ENCODE measurements at regions not wholly inside any gene's neighbourhood (a gene's known extent, or its start where the extent isn't known, plus 50 kb on each side); places are given as distances from the start of the nearest gene placed in this dataset.
"Not testable (repeated sequence)": the region's sequence is repeated elsewhere in the genome, so short reads cannot be mapped to it uniquely, and the experiment has no call there.

DNA sequence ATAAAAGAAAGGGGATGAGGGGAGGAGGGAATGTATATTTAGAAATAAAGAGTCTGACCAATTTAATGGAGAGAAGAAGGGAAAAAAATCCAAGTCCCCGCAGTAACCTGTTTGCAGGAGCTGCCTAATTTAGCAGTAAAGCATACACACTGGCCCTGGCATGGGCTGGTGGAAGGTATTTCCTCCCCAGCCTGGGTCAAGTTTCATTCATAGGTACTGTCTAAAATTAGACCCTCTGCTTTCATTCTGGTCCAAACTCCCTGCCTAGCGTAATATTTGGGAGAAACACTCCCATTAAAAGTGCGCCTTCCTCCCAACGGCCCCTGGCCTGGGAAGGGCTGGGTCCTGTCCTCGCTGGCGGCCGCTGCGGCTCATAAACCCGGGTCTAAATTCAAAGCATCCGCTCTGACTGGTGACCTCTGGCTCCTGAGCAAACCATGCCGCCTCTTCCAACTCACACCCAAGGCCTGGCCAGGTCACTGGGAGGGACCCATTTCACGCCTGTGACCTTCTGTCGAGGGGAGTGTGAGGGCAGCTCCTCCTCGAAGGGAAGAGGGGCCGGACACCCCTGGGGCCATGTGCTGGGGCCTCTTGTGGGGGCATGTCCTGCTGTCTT lies 123.2 kb downstream of the FGF18 start:
- no peak for DNase-seq

DNA sequence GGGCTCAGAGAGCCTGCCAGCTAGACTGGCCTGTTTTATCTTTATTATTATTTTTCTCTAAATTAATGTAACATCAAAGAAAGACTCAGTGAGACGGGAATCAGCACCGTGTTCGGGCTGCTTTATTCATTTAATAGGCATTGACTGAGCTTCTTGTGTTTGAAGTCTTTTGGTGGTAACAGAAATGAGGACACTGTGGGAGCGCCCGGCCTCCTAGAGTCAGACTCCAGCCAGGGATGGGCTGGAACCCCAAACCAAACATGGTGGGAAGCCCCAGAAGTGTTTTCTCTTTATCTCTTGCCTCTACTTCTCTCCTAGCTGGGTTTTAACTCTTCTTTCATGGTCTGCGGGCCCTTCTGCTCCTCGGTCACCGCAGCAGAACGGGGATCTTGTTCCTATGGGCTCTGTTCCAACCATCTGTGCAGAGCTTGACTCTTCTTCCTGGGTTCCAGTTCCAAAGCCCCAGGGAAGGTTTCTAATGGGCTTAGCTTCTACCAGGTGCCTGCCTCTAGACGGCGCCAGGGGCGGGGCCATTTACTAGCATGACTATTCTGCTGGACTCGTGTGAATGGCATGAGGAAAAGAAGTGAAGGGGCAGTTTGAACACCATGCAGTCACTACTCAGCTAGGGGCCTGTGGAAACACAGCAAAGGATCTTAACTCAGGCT lies 123.8 kb downstream of the FGF18 start:
- no peak for DNase-seq

DNA sequence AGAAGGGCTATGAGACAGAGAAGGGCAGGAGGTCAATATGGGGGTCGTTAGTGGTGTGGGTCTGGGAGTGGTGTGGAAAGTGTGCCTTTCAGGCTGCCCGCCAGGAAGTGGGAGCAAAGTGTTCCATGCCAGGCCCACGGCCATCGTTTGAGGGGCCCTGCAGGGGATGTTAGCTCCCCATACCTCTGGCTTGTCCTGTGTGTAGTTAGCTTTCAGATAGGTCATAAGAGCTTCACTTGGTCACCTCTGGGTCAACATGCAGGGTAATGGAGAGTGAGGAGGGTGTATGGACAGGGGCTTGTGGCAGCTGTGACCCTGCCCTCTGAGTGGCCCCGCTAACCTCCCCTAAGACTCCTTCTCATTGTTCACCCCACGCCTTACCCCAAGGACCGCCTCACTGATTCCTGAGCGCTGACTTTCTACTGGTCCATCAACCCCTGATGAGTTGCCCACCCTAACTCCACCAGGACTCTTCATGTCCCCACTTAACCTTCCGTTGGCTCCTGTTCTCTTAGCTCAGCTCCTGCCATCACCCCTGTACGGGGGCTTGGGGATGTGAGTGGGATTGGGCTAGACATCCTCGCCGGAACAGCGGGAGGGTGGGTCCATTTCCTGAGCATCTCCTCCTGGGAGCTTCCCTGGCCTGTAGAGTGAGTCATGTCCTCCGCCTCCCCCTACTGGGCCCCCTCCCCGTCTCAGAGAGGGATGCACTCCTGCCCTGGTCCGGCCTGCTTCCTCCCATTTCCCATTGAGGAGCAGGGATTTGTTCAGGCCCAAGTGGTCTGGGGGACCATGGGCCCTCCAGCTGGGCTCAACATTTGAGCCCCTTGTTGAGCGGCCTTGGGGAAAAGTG lies 125.7 kb downstream of the FGF18 start:
- no peak for DNase-seq

DNA sequence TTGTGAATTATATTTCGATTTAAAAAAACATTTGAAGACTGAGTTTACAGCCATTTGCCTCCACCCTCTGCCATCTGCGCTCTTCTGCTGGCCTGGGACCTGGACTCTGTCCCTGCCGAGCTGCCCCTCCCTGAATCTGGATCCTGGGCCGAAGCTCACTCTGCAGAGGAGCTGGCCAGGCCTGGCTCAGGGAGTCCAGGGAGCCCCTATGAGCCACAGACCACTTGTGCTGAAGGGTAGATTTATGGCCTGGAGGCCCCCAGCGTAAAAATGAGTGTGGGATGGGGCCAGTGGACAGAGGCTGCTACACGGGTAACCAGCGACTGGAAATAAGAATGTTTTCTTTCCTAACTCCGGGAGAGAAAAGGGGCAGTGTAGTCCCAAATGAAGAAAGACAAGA lies 129.8 kb downstream of the FGF18 start:
- no peak for DNase-seq

DNA sequence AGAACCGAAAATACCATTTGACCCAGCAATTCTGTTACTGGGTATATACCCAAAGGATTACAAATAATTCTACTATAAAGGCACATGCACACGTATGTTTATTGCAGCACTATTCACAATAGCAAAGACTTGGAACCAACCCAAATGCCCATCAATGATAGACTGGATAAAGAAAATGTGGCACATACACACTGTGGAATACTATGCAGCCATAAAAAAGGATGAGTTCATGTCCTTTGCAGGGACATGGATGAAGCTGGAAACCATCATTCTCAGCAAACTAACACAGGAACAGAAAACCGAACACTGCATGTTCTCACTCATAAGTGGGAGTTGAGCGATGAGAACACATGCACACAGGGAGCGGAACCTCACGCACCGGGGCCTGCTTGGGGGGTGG lies 134.4 kb downstream of the FGF18 start:
- not testable (repeated sequence) for DNase-seq

DNA sequence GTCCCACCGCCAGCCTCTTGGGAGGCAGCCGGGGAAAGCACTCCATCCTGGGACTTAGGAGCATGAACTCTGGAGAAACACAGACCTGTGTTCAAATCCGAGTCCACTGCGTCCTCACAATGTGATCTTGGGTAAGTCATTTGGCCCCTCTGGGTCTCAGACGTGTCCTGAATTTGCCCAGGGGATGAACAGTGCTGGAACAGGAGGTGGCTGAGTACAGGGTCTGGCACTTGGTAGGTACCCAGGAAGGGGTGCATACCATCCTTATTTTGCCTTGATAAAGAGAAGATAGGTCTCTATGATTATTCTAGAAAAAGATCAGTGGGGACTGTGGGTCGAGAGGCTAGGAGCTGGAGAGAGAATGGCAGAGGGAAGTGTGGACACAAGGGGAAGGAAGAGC lies 135.7 kb downstream of the FGF18 start:
- DNase-seq: no peak

DNA sequence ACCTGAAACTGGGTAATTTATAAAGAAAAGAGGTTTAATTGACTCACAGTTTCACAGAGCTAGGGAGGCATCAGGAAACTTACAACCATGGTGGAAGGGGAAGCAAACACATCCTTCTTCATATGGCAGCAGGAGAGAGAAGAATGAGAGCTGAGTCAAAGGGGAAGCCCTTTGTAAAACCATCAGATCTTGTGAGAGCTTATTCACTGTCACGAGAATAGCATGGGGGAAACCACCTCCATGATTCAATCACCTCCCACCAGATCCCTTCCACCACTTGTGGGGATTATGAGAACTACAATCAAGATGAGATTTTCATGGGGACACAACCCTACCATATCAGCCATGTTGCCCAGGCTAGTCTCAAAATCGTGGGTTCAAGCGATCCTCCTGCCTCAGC lies 143.4 kb downstream of the FGF18 start:
- DNase-seq: no peak

DNA sequence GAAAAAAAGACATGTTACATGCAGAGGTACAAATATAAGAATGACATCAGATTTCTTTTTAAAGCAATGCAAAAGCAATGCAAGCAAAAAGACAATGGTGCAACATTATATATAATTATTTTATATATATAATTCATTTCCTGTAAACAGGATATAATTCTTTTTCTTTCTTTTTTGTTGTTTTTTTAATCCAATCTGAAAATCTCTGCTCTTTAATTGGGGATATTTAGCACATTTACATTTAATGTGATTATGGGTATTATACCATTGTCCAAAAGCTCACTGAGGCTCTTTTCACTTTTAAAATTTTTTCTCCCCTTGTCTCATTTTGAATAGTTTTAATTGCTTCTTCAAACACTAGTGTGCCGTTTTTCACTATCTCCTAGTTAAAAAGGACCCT lies 148.9 kb downstream of the FGF18 start:
- no peak for DNase-seq

DNA sequence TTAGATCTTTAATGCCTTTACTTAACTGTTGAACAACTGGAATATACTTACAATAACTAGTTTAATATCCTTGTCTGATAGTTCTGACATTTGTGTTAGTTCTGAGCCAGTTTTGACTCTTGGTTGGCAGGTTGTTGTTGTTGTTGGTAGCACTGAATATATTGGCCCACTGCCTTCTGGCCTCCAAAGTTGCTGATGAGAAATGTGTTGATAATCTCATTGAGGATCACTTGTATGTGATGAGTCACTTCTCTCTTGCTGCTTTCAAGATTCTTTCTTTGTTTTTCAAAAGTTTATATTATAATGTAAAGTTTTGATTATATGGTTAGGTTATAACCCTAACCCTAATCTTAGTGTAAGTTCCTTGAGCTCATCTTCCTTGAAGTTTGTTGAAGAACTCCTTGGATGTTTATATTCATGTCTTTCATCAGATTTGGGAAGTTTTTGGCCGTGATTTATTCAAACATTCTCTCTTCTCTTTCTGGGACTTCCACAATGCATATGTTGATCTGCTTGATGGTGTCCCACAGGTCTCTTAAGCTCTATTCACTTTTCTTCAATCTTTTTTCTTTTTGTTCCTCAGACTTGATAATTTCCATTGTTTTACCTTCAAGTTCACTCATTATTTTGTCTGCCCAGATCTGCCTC lies 149.7 kb downstream of the FGF18 start:
- no peak for DNase-seq

DNA sequence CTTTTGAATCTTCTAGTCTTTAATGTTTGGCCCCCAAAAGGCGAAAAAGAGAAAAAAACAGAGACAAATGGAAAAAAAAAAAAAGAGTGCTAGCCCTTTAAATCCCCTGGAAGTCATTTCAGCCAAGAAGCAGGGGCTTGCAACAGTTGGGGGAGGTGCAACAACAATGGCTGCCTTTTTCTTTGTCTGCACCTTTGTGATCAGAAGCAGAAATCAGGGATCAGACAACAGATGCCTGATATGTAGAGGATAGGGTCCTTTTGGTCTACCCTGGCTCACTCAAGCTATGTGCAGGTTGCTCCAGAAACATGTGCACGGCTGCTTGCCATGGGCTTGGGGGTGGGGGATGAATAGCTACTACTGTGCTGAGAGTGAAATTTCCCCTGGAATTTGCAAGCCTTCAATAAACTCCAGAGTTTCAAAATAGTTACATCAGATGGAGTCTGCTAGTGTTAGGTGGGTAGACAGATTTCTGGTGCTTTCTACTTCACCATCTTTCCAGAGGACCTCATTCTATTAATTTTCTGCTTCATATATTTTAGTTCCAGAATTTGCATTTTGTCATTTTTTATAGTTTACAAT lies 150.9 kb downstream of the FGF18 start:
- peak; percentile 79 for DNase-seq

DNA sequence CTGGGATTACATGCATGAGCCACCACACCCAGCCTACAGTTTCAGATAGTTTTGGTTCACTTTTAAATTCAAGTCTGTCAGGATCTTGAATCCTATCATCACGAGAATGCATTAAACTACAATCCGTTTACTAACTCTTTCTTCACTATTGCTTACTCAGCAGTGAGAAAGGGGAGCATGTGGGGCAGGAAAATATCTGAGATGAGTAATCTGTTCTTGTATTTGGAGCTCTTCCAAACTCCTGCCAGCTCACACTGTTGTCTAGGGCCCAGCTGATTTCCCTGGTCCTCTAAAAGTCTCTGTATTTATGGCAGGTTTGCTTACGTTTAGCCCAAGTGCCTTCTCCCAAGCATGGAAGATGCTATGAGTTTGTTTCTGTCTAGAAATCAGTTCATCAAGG lies 152.2 kb downstream of the FGF18 start:
- DNase-seq: peak; percentile 62

DNA sequence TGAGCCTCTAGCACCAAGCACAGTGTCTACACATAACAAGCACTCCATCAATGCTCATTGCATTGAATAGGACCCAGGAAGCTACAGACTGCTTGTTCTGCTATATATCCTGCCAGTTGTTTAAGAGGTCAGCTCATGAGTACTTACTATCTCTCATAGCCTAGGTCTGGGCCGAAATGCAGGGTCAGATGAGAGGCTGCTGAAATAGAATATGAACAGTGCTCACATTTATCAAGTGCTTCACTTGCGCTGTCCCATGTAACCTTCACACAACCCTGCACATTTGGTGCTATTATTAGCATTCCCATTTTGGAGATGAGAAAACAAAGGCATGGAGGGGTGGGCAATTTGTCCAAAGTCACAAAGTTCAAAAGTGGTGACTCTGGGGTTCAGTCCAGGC lies 153.6 kb downstream of the FGF18 start:
- no peak for DNase-seq

DNA sequence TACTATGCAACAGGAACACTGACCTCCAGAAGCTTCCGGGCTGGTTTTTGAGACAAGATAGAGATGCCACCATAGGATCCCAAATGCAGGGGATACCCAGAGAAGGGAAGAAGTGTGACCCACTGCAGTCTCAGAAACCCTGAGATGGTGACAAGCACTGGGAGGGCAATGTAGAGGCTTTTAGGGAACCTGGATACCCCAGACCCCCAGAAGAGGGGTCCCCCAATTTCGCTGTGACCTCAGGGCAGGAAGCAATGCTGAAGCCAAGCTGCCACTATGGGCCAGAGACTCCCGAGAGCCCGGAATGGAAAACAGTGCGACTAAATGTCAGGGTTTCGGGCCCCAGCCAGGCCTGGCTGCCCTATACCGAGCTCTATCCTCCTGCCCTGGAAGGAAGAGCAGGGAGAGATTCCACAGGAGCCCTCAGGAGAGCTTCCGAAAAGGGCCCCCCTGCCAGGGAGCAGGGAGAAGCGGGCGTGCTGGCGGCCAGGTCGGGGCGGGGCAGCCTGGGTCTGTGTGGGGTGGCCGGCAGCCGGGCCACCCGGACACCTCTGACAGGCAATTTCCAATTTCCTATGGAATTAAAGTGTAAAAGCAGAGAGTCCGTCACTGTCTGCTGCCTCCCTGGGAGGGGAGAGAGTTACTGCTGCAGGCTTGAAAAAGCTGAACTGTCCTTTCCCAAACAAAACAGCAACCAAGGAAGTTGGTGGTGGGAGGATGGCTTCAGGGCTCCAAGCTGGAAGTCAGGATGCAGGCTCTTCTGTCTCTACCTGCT lies 154.2 kb downstream of the FGF18 start:
- DNase-seq: no peak

DNA sequence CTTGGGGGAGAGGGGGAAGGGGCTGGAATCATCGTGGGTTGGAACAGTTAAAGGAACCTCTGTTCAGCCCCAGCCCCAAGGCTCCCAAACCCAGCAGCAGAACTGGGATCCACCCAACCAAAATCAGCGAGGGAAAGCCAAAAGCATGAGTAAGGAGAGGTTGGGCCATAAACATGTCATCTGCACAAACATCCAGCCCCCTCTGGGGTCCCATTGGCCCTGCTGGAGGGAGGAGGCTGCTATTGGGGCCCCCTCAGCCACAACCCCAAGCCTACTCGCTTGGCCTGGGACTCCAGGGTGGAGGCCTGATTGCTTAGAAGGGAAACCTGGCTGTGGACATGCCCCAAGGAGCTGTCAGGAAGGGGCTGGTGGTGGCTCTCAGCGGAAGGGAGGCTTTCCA lies 154.9 kb downstream of the FGF18 start:
- peak; percentile 19 for DNase-seq

DNA sequence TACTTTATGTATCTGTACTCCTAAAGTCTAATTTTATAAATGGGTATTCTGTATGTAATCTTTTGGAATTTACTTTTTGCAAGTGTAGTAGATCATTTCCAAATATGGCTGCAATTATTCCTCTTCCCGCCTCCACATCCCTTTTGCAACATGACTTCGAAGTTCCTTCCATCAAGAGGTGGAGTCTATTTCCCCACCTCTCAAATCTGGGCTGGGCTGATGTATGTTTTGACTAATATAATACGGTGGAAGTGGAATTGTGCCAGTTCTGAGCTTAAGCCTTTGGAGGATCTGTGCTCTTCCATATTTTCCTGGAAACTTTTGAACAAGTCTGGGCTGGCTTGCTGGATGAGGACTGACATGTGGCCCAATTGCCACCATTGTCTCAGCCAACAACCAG lies 155.9 kb downstream of the FGF18 start:
- no peak for DNase-seq

DNA sequence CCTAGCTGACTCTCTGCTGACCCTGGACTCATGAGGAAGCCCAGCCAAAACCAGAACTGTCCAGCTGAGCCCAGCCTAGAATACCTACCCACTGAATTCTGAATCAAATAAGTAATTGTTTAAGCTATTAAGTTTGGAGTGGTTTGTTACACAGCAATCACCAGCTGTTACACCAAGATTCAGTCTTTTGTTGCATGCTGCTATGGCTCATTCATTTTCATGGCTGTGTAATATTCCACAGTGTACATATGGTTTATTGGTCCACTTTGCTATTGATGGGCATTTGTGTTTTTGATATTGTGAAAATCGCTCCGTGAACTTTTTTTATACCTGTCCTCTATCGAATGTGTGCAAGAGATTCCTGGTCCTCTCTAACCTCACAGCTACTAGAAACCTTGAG lies 156.4 kb downstream of the FGF18 start:
- DNase-seq: no peak

DNA sequence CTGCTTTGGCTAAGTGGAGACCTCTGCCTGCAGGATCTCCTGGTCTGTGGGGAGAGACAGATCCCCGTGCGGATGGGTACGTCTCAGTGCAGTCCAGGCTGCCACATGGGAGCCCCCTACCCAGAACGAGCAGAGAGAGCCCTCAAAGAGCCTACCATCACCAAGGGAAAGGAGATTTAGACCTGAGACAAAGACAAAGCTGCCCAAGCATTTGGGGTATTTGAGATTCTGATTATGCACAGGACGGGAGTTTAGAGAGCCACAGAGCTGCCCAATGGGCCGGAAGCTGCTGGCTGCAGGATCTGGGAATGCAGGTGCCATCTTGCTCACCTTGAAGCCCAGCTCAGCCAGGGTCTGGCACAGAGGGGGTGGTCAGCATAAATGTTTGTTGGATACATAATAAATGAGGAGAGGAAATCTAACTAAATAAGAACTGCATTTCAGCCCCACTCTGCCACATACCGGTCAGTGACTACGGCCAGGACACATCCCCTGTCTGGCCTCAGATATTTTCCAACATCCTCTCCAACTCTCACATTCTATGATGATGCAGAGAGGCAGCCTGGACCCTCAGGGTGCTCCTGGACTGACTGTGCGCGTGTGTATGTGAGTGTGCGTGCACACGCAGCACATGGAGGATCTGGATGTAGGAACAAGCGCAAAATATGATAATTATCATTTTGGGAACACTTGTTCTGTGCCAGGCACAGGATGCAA lies 157.8 kb downstream of the FGF18 start:
- DNase-seq: no peak

DNA sequence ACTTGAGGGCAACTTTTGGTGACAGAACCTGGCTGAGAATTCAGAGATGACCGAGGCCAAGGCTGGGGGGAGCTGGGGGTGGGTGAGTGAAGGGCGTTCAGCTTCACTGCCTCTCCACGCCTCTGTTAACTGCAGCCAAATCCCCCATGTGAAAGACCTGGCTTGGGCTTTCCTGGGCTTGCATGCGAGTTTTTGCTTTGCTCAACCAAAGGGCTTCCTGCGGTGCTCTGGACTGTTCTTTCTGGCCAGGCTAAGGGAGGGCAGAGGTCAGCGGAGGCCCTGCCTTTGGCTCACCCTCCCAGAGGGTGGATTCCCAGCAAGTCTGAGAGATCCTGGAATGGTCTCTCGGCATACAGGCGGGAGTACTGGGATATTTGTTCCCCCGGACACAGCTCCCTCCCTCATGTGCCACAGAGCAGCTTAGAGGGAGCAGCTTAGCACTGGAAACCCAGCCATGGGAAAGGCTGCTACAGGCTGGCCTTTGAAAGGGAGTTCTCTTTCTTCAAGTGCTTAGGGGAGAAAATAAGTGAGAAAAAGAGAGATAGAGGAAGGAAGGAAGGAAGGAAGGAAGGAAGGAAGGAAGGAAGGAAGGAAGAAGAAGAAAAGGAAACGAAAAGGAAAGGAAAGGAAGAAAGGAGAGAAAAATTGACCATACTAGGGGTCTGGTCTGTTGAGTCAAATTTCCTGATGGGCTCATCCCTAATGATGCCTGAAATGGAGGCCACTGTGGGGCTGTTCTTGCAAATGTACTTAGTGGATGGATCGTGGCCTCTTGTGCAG lies 158.8 kb downstream of the FGF18 start:
- no peak for DNase-seq

DNA sequence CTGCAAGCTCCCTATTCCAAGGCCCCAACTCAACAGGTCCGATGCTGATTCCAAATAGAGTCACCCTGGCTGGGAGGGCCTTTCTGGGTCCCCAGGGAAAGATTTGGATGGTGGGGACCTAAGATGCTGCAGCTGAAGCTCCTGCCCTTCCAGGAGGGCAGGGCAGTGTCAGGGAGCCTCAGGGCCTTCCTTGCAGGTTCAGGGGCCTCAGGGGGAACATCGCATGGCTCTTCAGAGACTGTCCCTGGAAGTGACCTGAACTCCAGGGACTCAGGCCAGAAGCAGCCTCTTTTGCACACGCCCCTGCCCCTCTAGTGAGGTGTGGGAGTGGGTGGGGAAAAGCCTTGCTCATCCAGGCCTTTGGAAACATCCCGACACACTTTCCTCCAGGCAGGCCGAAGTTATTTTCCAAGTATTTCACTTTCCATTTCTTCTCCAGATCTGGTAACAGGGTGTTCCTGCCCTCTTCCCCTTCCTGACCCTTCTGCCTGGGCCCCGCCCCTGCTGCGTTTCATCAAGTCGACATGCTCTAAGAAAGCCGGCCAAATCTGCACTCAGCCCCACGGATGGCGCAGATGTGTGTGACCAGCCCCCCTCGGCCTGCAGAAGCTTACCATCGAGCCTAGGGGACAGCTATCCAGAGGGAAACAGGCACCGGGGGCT lies 159.5 kb downstream of the FGF18 start:
- no peak for DNase-seq

DNA sequence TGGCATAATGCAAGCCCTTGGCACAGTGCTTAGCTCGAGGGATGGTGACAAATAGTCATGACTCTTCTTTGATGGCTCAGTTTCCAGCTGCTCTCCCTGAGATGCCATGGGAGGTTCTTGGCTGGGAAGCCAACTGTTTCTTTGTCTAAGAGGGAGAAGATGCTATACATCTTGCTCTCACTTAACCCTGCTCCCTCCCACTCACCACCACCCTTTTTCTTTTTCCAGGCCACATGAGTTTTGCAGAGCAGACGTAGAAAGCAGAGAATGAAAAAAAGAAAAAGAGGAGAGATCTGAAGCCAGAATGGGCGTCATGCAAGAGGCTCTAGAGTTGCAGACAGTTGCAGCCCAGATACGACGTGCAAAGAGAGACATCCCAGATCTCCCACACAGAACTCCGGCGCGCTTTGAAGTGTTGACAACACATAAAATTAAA lies 160.5 kb downstream of the FGF18 start:
- peak; percentile 51 for DNase-seq
